ENCODE measurements at regions not wholly inside any gene's neighbourhood (a gene's known extent, or its start where the extent isn't known, plus 50 kb on each side); places are given as distances from the start of the nearest gene placed in this dataset.

DNA sequence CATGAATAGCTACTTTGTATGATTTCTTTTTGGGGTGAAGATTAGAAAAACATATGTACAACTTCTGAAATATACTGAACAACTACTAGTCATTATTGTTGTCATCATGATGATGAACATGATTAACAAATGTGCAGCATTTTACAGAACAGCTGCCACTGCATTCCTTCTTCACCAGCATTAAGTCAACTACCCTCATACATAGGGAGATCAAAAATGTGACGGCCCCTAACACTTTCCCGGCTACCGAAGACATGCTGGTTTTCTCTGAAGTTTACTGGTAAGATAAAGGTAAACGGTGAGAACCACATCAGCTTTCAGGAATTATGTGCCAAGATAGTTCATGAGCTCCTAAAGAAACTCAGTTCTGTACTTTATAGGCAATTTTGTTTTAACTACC is 121.0 kb upstream of the LRATD1 start:
- Histone ChIP-seq H3K27me3 (ENCODE audit: insufficient read depth, poor library complexity, severe bottlenecking) (no peaks in the 10 kb centered on the region), H3K27ac (replicated peaks) (no peak overlapping the region), H3K4me3 (replicated peaks; ENCODE audit: insufficient read depth, low read length) (no peak overlapping the region)
- no peak for DNase-seq (ENCODE audit: low read depth in 1 of 2, low spot score in 1 of 2)
- TF ChIP-seq GABPA (IDR thresholded peaks at IDR 0.05; ENCODE audit: low read depth): no peak
- TF ChIP-seq, protein P1, sequence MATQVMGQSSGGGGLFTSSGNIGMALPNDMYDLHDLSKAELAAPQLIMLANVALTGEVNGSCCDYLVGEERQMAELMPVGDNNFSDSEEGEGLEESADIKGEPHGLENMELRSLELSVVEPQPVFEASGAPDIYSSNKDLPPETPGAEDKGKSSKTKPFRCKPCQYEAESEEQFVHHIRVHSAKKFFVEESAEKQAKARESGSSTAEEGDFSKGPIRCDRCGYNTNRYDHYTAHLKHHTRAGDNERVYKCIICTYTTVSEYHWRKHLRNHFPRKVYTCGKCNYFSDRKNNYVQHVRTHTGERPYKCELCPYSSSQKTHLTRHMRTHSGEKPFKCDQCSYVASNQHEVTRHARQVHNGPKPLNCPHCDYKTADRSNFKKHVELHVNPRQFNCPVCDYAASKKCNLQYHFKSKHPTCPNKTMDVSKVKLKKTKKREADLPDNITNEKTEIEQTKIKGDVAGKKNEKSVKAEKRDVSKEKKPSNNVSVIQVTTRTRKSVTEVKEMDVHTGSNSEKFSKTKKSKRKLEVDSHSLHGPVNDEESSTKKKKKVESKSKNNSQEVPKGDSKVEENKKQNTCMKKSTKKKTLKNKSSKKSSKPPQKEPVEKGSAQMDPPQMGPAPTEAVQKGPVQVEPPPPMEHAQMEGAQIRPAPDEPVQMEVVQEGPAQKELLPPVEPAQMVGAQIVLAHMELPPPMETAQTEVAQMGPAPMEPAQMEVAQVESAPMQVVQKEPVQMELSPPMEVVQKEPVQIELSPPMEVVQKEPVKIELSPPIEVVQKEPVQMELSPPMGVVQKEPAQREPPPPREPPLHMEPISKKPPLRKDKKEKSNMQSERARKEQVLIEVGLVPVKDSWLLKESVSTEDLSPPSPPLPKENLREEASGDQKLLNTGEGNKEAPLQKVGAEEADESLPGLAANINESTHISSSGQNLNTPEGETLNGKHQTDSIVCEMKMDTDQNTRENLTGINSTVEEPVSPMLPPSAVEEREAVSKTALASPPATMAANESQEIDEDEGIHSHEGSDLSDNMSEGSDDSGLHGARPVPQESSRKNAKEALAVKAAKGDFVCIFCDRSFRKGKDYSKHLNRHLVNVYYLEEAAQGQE (IDR thresholded peaks at IDR 0.05; ENCODE audit: insufficient replicate concordance, low read depth): no peak
- no peak for TF ChIP-seq POLR2AphosphoS5 (IDR thresholded peaks at IDR 0.05; ENCODE audit: low read depth)
- TF ChIP-seq, protein P2, sequence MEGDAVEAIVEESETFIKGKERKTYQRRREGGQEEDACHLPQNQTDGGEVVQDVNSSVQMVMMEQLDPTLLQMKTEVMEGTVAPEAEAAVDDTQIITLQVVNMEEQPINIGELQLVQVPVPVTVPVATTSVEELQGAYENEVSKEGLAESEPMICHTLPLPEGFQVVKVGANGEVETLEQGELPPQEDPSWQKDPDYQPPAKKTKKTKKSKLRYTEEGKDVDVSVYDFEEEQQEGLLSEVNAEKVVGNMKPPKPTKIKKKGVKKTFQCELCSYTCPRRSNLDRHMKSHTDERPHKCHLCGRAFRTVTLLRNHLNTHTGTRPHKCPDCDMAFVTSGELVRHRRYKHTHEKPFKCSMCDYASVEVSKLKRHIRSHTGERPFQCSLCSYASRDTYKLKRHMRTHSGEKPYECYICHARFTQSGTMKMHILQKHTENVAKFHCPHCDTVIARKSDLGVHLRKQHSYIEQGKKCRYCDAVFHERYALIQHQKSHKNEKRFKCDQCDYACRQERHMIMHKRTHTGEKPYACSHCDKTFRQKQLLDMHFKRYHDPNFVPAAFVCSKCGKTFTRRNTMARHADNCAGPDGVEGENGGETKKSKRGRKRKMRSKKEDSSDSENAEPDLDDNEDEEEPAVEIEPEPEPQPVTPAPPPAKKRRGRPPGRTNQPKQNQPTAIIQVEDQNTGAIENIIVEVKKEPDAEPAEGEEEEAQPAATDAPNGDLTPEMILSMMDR (IDR thresholded peaks at IDR 0.05; ENCODE audit: insufficient read depth, low read length): no peak
- TF ChIP-seq SPI1 (IDR thresholded peaks at IDR 0.05; ENCODE audit: borderline replicate concordance, low read depth): no peak

DNA sequence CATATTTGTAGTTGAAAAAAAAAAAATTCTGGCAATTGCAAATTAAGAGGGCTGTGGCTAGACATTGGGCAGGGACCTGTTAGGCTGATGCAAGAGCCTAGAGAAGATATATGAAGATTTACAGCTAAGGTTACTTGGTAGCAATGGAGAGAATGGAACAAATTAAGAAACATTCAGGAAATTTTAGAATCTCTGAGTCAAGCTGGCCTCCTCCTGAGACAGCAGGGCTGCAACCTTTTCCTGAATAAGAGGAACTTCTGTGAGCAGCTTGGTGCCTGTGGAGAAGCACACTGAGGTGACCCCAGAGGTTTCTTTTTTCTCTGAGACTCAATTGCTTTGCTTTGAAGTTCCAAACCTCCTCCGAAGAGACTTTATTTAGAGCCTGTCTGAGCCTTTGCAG is 118.6 kb upstream of the LRATD1 start:
- H3K4me3 ChIP-seq (replicated peaks; ENCODE audit: insufficient read depth, low read length): no peak overlapping the region
- TF ChIP-seq SPI1 (IDR thresholded peaks at IDR 0.05; ENCODE audit: borderline replicate concordance, low read depth): no peak
- no peak for TF ChIP-seq POLR2AphosphoS5 (IDR thresholded peaks at IDR 0.05; ENCODE audit: low read depth)
- TF ChIP-seq GABPA (IDR thresholded peaks at IDR 0.05; ENCODE audit: low read depth): no peak
- TF ChIP-seq, protein P2 (IDR thresholded peaks at IDR 0.05; ENCODE audit: insufficient read depth, low read length): no peak
- TF ChIP-seq, protein P1 (IDR thresholded peaks at IDR 0.05; ENCODE audit: insufficient replicate concordance, low read depth): no peak
- DNase-seq (ENCODE audit: low read depth in 1 of 2, low spot score in 1 of 2): no peak
- H3K27me3 ChIP-seq (ENCODE audit: insufficient read depth, poor library complexity, severe bottlenecking): no peaks in the 10 kb centered on the region
- H3K27ac ChIP-seq (replicated peaks): no peak overlapping the region

DNA sequence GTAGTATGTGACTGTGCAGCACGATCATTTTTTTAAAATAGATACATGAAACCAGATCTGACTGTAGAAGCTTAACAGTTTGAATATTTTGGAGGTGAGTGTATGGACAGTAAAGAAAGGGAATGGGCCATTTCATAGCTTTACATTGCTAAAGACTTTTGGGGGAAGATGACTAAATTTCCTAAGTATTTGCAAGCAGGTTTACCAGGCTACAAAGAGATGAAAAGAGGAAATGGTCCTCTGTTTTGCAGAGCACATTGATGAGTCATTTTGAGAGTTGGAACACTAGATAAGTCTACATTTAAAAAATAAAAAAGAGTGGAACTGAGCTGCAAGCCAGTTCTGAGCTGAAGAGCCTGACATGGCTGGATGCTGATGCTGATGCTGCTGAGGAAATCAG is 115.7 kb upstream of the LRATD1 start:
- H3K27me3 ChIP-seq (ENCODE audit: insufficient read depth, poor library complexity, severe bottlenecking): no peaks in the 10 kb centered on the region
- DNase-seq (ENCODE audit: low read depth in 1 of 2, low spot score in 1 of 2): no peak
- H3K4me3 ChIP-seq (replicated peaks; ENCODE audit: insufficient read depth, low read length): no peak overlapping the region
- no peak overlapping the region for H3K27ac ChIP-seq (replicated peaks)
- TF ChIP-seq, protein P2 (IDR thresholded peaks at IDR 0.05; ENCODE audit: insufficient read depth, low read length): no peak
- peak; percentile 63; the same call in 1 of the 2 replicates for TF ChIP-seq SPI1 (IDR thresholded peaks at IDR 0.05; ENCODE audit: borderline replicate concordance, low read depth)

DNA sequence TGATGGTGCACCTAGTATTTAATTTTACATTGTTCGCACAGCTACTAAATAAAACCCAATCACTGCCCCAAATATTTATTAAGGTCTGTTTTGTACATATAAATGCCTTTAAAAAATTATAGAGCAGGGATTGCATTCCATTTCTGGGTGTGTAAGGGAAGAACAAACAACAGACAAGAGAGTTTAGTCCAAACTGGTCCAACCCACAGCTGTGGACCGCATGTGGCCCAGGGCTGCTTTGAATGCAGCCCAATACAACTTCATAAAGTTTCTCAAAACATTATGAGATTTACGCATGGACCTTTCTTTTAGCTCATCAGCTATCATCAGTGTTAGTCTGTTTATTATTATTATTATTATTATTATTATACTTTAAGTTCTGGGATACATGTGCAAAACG is 114.8 kb upstream of the LRATD1 start:
- TF ChIP-seq POLR2AphosphoS5 (IDR thresholded peaks at IDR 0.05; ENCODE audit: low read depth) (no peak), SPI1 (IDR thresholded peaks at IDR 0.05; ENCODE audit: borderline replicate concordance, low read depth) (no peak), GABPA (IDR thresholded peaks at IDR 0.05; ENCODE audit: low read depth) (no peak)
- TF ChIP-seq, protein P2 (IDR thresholded peaks at IDR 0.05; ENCODE audit: insufficient read depth, low read length): no peak
- TF ChIP-seq, protein P1 (IDR thresholded peaks at IDR 0.05; ENCODE audit: insufficient replicate concordance, low read depth): no peak
- no peak overlapping the region for H3K4me3 ChIP-seq (replicated peaks; ENCODE audit: insufficient read depth, low read length)
- H3K27me3 ChIP-seq (ENCODE audit: insufficient read depth, poor library complexity, severe bottlenecking): no peaks in the 10 kb centered on the region
- no peak for DNase-seq (ENCODE audit: low read depth in 1 of 2, low spot score in 1 of 2)
- no peak overlapping the region for H3K27ac ChIP-seq (replicated peaks)
